Adrenal gland (tissue), 9 donors: ENCODE measurements at regions not wholly inside any gene's neighbourhood (a gene's known extent, or its start where the extent isn't known, plus 50 kb on each side); places are given as distances from the start of the nearest gene placed in this dataset.
"Not testable (repeated sequence)": the region's sequence is repeated elsewhere in the genome, so short reads cannot be mapped to it uniquely, and the experiment has no call there.

Experiments used
- DNase-seq, 7 donors: peaks; one replicate each; pipeline ENCODE4 v3.0.0-alpha.2; 2019 to 2020
- H3K27ac ChIP-seq, 5 donors: fragments of 200-600 bp; sonication (generic) in 4 of 5; 1 replicate in 3 of 5; 2 replicates in 2 of 5; pipeline versions ENCODE4 v1.5.1 to v1.8.0; 2016 to 2020; ENCODE audit warnings: mild to moderate bottlenecking in 1 of 5
- H3K27me3 ChIP-seq: fragments of 200-600 bp; 2 replicates; pipeline ENCODE4 v1.8.0; 2021
- H3K36me3 ChIP-seq, 2 donors: fragments of 200-600 bp; replicated peaks in 1 of 2; 1 replicate in 1 of 2; 2 replicates in 1 of 2; pipeline versions ENCODE4 v1.5.1 to v1.8.0; 2018 to 2022
- H3K4me1 ChIP-seq, 2 donors: fragments of 200-600 bp; replicated peaks in 1 of 2; 1 replicate in 1 of 2; 2 replicates in 1 of 2; pipeline versions ENCODE4 v1.5.1 to v1.8.0; 2018 to 2021
- H3K4me3 ChIP-seq, 4 donors: fragments of 200-600 bp; sonication (generic) in 3 of 4; one replicate each; pipeline ENCODE4 v1.5.1; 2016 to 2018
- H3K9me3 ChIP-seq, 3 donors: fragments of 200-600 bp; sonication (generic) in 1 of 3; replicated peaks in 1 of 3; 1 replicate in 2 of 3; 2 replicates in 1 of 3; pipeline versions ENCODE4 v1.5.1 to v1.8.0; 2016 to 2021
- POLR2A ChIP-seq, 2 donors: fragments of 450-650 bp; IDR thresholded peaks; one replicate each; pipeline ENCODE4 v1.6.1; 2017; ENCODE audit warnings: antibody characterized with exemption in 2 of 2, mild to moderate bottlenecking in 2 of 2, moderate library complexity in 1 of 2
- whole genome bisulfite sequencing, 4 donors: extraction: QIAGEN DNeasy Blood & Tissue Kit in 2 of 4; methylation state at CpG; one replicate each; pipeline versions ENCODE4 v1.1.5 to v1.1.7; 2013 to 2017; 5-methylcytosine and 5-hydroxymethylcytosine counted together
- intact Hi-C, 2 donors: fragments of 100-400 bp; cut with DNase I; formaldehyde crosslinking; loops; one replicate each; pipeline versions ENCODE4 v1.14.1 to v1.15.0; 2022 to 2023
- TF ChIP-seq, protein P1 (sequence below), 6 experiments: fragments of 450-650 bp in 4 of 6; fragments of 200-600 bp in 2 of 6; sonication (generic) in 1 of 6; IDR thresholded peaks; 1 replicate in 5 of 6; 2 replicates in 1 of 6; pipeline versions ENCODE4 v1.5.1 to v1.8.0; 2016 to 2021; ENCODE audit warnings: antibody characterized with exemption in 6 of 6, mild to moderate bottlenecking in 2 of 6, moderate library complexity in 1 of 6
- donor health status: healthy with polysubstance abuse.
- donor health status: Bipolar disorder and iron deficiency.
- donor health status: DM: yes; HTN: yes; CAD: no.
- donor health status: DM: no; HTN: no; CAD: no.
- donor health status: DM: no; HTN: no; CAD: no.

DNA sequence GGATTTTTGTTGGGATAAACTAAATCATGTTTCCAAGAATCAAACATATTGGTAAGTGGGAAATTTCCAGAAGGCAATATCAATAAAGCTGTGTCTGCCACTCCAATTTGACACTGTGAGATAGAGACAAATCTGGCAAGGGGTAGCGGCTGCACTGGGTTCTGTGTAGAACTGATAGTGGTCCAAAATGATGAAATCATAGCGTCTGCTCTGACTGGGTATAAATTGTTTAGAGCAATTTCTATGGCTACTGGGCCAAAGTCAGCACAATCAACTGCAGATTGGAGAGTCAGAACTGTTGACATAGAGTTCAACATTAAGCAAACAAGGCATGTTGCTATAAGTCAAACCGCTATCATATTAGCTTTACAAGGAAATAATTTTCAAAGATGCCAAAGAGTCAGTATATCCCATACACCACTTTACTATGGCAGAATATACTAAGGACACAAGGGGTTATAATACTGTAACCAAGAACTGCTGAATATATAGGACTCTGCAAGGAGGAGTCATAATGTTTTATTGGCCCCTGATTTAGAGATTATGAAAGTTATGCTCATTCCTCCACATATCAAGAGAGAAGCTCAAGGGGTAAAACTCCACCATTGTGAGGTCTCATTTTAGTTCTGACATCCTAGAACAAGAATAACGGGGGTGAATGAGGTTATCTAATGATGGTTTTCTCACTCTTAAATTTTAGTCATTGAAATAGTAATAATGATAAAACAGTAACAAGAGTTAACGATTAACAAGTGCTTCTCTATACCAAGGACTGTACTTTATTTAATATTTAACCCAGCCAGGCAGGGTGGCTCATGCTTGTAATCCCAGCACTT lies 309.7 kb upstream of the GADL1 start:
- Histone ChIP-seq H3K27ac (no peak overlapping the region), H3K36me3 (no peaks in the 10 kb centered on the region), H3K4me3 (no peak overlapping the region), H3K4me1 (peaks cover 0 to 5% of the 10 kb centered on the region in 2 donors), H3K27me3 (no peaks in the 10 kb centered on the region), H3K9me3 (no peaks in the 10 kb centered on the region)
- WGBS, 4 donors: 82 to 89% (median 87%) methylated on average over 5 of the region's 5 CpGs
- intact Hi-C loops: no loop called here
- TF ChIP-seq POLR2A (IDR thresholded peaks at IDR 0.05): no peak
- TF ChIP-seq, protein P1, sequence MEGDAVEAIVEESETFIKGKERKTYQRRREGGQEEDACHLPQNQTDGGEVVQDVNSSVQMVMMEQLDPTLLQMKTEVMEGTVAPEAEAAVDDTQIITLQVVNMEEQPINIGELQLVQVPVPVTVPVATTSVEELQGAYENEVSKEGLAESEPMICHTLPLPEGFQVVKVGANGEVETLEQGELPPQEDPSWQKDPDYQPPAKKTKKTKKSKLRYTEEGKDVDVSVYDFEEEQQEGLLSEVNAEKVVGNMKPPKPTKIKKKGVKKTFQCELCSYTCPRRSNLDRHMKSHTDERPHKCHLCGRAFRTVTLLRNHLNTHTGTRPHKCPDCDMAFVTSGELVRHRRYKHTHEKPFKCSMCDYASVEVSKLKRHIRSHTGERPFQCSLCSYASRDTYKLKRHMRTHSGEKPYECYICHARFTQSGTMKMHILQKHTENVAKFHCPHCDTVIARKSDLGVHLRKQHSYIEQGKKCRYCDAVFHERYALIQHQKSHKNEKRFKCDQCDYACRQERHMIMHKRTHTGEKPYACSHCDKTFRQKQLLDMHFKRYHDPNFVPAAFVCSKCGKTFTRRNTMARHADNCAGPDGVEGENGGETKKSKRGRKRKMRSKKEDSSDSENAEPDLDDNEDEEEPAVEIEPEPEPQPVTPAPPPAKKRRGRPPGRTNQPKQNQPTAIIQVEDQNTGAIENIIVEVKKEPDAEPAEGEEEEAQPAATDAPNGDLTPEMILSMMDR (IDR thresholded peaks at IDR 0.05): no peak
- no peak for DNase-seq

DNA sequence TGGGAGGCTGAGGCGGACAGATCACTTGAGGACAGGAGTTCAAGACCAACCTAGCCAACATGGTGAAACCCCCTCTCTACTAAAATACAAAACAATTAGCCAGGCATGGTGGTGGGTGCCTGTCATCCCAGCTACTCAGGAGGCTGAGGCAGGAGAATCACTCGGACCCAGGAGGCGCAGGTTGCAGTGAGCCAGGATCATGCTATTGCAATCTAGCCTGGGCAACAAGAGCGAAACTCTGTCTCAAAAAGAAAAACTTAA lies 310.3 kb upstream of the GADL1 start:
- H3K27ac ChIP-seq, intact Hi-C loops: not testable (repeated sequence)

DNA sequence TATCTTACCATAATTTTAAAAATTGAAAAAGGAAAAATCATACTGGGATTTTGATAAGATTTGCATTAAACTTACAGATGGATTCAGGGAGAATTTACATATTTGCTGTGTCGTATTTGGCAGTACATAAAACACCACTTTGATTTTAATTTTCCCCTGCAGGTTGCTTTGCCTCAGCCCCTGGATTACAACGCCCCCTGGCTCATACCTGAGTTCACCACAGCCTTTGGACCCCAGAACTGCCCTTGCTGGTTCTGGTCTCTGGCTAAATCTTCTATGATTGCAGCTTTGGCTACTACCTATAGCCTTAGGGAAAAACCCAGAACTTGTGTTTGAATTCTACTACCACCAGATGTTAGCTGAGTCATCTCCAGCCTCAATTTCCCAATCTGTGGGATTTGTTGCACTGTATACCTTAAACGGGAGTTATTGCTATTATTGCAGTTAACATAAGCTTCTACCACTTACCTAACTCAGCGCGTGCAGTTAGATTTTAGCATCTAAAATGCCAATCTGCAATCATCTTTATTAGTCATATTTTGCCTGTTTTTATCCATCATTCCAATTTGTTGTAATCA lies 315.7 kb upstream of the GADL1 start:
- H3K27me3 ChIP-seq: no peaks in the 10 kb centered on the region
- peaks cover 0 to 2% of the 10 kb centered on the region in 2 donors for H3K4me1 ChIP-seq
- DNase-seq: no peak
- no peak overlapping the region for H3K27ac ChIP-seq
- no peaks in the 10 kb centered on the region for H3K36me3 ChIP-seq
- no peak for TF ChIP-seq POLR2A (IDR thresholded peaks at IDR 0.05)
- TF ChIP-seq, protein P1 (IDR thresholded peaks at IDR 0.05): no peak
- H3K9me3 ChIP-seq: no peaks in the 10 kb centered on the region
- WGBS, 4 donors: 83 to 89% (median 83%) methylated on average over 5 of the region's 5 CpGs
- H3K4me3 ChIP-seq: no peak overlapping the region
- intact Hi-C loops: no loop called here

More for the DNA sequence above, 310.3 kb upstream of the GADL1 start:
- H3K4me3 ChIP-seq, H3K27me3 ChIP-seq, H3K4me1 ChIP-seq, H3K9me3 ChIP-seq, H3K36me3 ChIP-seq, DNase-seq: not testable (repeated sequence)
- 91 to 100% (median 94%) methylated on average over 4 of the region's 4 CpGs for WGBS, 4 donors

DNA sequence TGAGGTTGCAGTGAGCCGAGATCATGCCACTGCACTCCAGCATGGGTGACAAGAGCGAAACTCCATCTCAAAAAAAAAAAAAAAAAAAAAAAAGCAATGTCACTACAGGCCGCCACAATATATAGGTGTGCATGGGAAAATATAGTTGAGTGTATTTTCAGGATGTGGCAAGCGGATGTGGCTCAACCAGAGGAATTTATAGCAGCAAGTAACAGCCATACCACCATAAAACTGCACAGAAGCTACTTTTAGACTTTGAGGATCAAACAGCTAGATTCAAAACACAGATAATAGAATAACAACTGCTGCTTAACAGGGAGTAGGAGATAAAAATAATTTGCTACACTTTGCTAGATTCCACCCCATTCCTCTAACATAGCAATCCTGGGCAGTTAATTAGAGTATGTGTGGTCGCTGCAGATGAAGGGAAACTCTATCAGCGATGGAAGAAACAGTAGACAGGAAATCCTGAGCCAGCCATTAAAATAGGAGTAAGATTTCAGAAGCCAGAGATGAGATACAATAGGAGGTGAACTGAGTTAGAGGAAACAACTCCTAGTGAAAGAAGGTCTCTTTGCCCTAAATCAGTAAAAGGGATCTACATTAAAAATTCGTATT lies 318.7 kb upstream of the STT3B start:
- no peak overlapping the region for H3K4me3 ChIP-seq
- intact Hi-C loops: no loop called here
- H3K36me3 ChIP-seq: no peaks in the 10 kb centered on the region
- no peaks in the 10 kb centered on the region for H3K9me3 ChIP-seq
- 71 to 81% (median 76%) methylated on average over 7 of the region's 7 CpGs for WGBS, 4 donors
- DNase-seq: no peak
- H3K4me1 ChIP-seq: no peaks in the 10 kb centered on the region
- no peak overlapping the region for H3K27ac ChIP-seq
- no peaks in the 10 kb centered on the region for H3K27me3 ChIP-seq
- TF ChIP-seq, protein P1 (IDR thresholded peaks at IDR 0.05): no peak
- no peak for TF ChIP-seq POLR2A (IDR thresholded peaks at IDR 0.05)
